ENCODE measurements at regions not wholly inside any gene's neighbourhood (a gene's known extent, or its start where the extent isn't known, plus 50 kb on each side); places are given as distances from the start of the nearest gene placed in this dataset.

DNA sequence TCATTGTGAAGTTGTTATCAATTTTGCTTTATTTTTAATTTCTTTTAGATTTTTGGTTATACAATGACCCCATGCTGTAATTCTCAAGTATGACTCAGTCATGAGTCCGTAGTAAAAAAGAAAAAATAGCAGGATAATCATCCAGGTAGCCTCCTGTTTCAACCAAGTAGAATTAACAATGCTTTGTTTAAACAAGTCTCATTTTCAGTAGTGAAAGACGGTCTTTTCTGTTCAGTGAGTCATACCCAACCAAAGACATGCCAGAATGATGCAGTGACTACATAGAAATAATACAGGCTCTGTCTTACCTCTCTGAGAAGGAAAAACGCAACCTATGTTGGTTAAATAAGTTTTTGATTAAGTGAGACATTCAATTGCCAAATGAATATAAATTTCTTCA, 67.8 kb upstream of the DSC1 start:
- no peaks in the 10 kb centered on the region for H3K79me2 ChIP-seq (replicated peaks; ENCODE audit: insufficient read depth, low read length)
- no peaks in the 10 kb centered on the region for H3K9me3 ChIP-seq (ENCODE audit: low read length)
- no peaks in the 10 kb centered on the region for H3K27me3 ChIP-seq (ENCODE audit: insufficient read depth, low read depth, low read length)
- no peak for TF ChIP-seq TAF1 (IDR thresholded peaks at IDR 0.05; ENCODE audit: low read depth)
- no peak for TF ChIP-seq RAD21 (conservative IDR thresholded peaks at IDR 0.05)
- TF ChIP-seq EZH2 (IDR thresholded peaks at IDR 0.05; ENCODE audit: borderline replicate concordance, insufficient read depth, low read length, poor library complexity, severe bottlenecking) = no peak
- TF ChIP-seq REST (IDR thresholded peaks at IDR 0.05; ENCODE audit: borderline replicate concordance) = no peak
- no peak for TF ChIP-seq POLR2AphosphoS5 (IDR thresholded peaks at IDR 0.05)
- no peak for TF ChIP-seq CTCF (IDR thresholded peaks at IDR 0.05; ENCODE audit: poor library complexity, severe bottlenecking)
- no peak for TF ChIP-seq SMC3 (conservative IDR thresholded peaks at IDR 0.05; ENCODE audit: poor library complexity)
- TF ChIP-seq MXI1 (conservative IDR thresholded peaks at IDR 0.05; ENCODE audit: poor library complexity, severe bottlenecking) = no peak
- TF ChIP-seq EP300 (conservative IDR thresholded peaks at IDR 0.05; ENCODE audit: poor library complexity, severe bottlenecking) = no peak
- H3K4me2 ChIP-seq (ENCODE audit: low read length) = no peak overlapping the region
- no peak overlapping the region for H2AFZ ChIP-seq (ENCODE audit: low read depth, low read length)
- H3K9me2 ChIP-seq (ENCODE audit: insufficient read depth, low read length) = no peaks in the 10 kb centered on the region
- H3K36me3 ChIP-seq (ENCODE audit: insufficient read depth, low read length) = no peaks in the 10 kb centered on the region
- H4K20me1 ChIP-seq (ENCODE audit: insufficient read depth) = no peaks in the 10 kb centered on the region
- no peak overlapping the region for H3K27ac ChIP-seq (ENCODE audit: low read length)
- H3F3A ChIP-seq (ENCODE audit: insufficient read depth, low read length, poor library complexity, severe bottlenecking) = no peaks in the 10 kb centered on the region
- no peak overlapping the region for H3K9ac ChIP-seq (ENCODE audit: low read length)
- H3K4me3 ChIP-seq (ENCODE audit: low read length) = no peak overlapping the region

- H3F3A ChIP-seq (ENCODE audit: insufficient read depth, low read length, poor library complexity, severe bottlenecking) = no peaks in the 10 kb centered on the region
- TF ChIP-seq REST (IDR thresholded peaks at IDR 0.05; ENCODE audit: borderline replicate concordance) (no peak), RAD21 (conservative IDR thresholded peaks at IDR 0.05) (no peak), MXI1 (conservative IDR thresholded peaks at IDR 0.05; ENCODE audit: poor library complexity, severe bottlenecking) (no peak), POLR2AphosphoS5 (IDR thresholded peaks at IDR 0.05) (no peak)
- H3K36me3 ChIP-seq (ENCODE audit: insufficient read depth, low read length) = no peaks in the 10 kb centered on the region
- H4K20me1 ChIP-seq (ENCODE audit: insufficient read depth) = no peaks in the 10 kb centered on the region
- H3K27me3 ChIP-seq (ENCODE audit: insufficient read depth, low read depth, low read length) = no peaks in the 10 kb centered on the region
- no peak overlapping the region for H3K4me2 ChIP-seq (ENCODE audit: low read length)
- no peaks in the 10 kb centered on the region for H3K9me2 ChIP-seq (ENCODE audit: insufficient read depth, low read length)
- H3K9me3 ChIP-seq (ENCODE audit: low read length) = no peaks in the 10 kb centered on the region
- H3K27ac ChIP-seq (ENCODE audit: low read length) = no peak overlapping the region
- no peak overlapping the region for H2AFZ ChIP-seq (ENCODE audit: low read depth, low read length)
- no peak overlapping the region for H3K4me3 ChIP-seq (ENCODE audit: low read length)
- no peak overlapping the region for H3K9ac ChIP-seq (ENCODE audit: low read length)
- no peaks in the 10 kb centered on the region for H3K79me2 ChIP-seq (replicated peaks; ENCODE audit: insufficient read depth, low read length)
Observed at GRCh38 chr18:31232013-31232412, 69.4 kb upstream of the DSC1 start.
